ENCODE measurements at regions not wholly inside any gene's neighbourhood (a gene's known extent, or its start where the extent isn't known, plus 50 kb on each side); places are given as distances from the start of the nearest gene placed in this dataset.
A peak's percentile ranks its signal among the peaks of the same experiment; 100 is the strongest.

DNA sequence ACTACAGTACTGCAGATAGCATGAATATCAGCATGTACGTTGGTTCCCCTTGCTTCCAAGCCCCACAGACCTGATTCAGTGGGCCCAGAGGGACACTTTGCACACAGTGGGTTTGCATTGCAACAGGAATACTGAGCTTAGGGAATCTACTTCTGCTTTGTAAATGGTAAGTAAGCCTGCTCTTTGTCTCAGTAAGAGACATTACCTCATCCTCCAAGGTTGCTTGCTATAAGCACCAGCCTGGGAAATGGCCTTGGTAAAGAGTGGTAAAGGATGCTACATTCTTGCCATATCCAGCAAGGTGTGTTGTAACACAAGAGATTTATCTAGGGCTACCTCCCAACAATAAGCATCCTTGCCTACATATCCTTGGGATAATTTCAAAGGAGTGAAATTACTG is 730.5 kb downstream of the INHBA start:
- FAIRE-seq = no peak

GRCh38 chr7:40969641-40970040 is 733.2 kb downstream of the INHBA start:
- peak; percentile 98 for FAIRE-seq

DNA sequence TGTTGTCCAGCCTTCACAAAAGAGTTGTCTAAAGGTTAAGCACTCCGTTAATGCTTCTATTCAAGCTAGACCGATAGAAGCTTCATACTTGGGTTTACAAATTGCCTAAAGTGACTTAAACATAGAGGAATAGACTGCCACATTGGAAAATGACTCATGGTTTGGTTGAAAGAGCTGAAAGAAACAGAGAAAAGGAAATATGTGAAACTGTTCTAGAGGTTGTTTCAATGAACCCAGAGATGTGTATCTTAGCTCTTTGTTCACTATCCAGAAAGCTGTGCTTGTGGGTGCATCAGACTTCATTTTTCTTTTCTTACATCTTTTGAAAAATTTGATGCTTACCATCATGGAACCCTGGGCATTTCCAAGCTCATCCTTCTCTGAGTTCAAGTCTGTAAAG is 736.2 kb downstream of the INHBA start:
- no peak for FAIRE-seq

- no peak for FAIRE-seq
These were observed 737.1 kb downstream of the INHBA start for GRCh38 chr7:40965774-40966173.

DNA sequence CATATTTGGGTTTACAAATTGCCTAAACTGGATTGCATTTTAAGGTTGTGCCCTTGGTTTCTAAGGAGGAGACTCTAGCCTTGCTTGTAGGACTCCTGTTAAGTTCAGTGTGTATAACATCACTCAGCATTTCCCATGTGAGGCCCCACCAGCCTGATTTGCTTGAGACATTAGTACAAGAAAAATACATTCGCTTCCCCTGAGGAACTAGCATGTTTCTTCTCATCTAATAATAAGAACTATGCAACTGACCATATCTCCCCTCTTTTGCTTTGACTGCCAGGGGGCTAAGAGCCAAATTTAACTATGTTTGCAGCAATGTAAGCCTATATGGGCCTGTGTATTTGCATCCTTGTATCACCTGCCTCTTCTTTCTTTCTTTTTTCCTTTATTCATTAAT is 737.9 kb downstream of the INHBA start:
- no peak for FAIRE-seq

GRCh38 chr7:40964610-40965009 is 738.3 kb downstream of the INHBA start:
- FAIRE-seq = no peak

- FAIRE-seq = no peak
These were observed 742.9 kb downstream of the INHBA start for GRCh38 chr7:40959955-40960354.

- FAIRE-seq = no peak
These were observed 754.7 kb downstream of the INHBA start for GRCh38 chr7:40948239-40948638.

- no peak for FAIRE-seq
These were observed 755.3 kb downstream of the INHBA start for GRCh38 chr7:40947566-40947965.

GRCh38 chr7:40946549-40946948 is 756.3 kb downstream of the INHBA start:
- no peak for FAIRE-seq

DNA sequence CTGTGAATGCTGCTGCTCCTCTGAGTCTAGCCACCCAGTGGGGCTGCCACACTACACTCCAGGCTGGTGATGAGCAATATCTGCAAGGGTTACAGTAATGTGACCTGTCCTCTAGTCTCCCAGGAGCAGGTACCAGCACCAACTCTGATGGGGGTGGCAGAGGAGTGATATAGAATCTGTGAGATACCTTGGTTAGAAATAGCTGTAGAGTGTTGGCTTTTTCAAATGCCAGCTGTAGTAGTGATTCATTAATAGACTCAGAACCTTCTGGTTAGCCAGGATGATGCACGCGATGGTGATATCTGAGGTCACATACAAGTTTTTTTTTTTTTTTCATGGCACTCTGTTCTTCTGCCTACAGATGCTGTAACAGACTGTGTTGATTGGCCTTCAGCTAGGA is 757.1 kb downstream of the INHBA start:
- FAIRE-seq = no peak

DNA sequence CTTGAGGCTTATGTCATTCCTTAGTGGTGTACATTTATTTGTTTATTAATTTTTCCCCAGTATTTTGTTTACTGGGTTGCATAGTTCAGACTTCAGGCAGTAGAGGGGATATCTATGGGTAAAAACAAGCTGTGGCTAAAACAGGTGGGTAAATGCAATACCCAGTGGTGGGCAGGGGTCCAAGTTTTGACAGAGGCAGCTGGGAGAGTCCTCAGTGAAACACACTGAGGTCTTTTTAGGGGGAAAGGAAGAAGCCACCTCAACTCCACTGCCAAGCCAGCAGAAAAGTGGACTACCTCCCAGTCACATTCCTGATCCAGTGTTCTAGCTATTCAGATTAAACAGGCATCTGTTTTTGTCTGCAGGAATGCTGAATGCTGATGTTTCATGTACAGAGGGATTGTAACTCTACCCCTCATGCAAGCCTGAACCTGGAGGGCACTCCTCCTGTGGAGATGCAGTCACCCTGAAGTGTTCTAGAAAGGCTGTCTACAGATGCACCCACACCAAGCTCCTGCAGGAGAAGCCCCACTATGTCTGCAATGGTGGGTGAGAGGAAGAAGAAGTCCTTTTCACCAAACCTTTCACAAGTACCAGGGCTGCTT is 757.8 kb downstream of the INHBA start:
- FAIRE-seq = no peak

GRCh38 chr7:40937879-40938278 is 765.0 kb downstream of the INHBA start:
- FAIRE-seq = no peak

- FAIRE-seq = no peak
These were observed 767.5 kb downstream of the INHBA start for GRCh38 chr7:40935435-40935834.

GRCh38 chr7:40923626-40924025 is 779.3 kb downstream of the INHBA start:
- no peak for FAIRE-seq

- no peak for FAIRE-seq
These were observed 780.6 kb downstream of the INHBA start for GRCh38 chr7:40922316-40922670.

DNA sequence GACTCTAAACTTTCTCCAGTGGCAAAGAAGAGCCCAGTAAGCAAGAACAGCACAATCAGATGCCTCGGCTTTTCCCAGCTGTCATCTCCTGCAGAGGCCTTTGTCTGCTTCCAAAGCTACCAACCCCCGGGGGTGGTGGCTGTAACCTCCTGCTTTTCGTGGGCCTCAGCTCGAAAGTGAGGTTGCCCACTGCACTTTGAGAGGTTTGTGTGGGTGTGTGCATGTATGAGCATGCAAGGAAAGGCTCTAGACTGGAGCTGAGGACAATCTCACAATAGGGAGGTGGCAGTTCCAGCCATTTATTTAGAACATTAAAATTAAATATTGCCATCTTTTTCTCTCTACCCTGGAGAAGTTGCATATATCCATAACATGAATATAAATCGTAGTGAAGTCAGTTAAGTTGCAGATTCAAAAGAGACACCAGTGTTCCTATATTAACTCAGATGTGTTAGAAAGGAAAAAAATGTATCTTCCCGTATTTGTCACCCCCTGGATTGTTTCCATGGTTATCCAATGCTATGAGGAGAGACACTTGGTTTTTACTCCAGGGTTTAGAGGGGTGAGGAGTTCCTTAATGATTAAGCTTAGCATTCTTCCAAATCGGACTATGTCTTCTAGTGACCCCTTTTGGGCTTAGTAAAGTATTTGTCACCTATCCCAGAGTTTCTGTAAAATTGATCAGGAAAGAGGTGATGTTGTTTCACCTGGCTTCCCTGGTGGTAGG is 781.1 kb downstream of the INHBA start:
- no peak for FAIRE-seq

GRCh38 chr7:40918701-40919271 is 784.0 kb downstream of the SUGCT start:
- FAIRE-seq = no peak

DNA sequence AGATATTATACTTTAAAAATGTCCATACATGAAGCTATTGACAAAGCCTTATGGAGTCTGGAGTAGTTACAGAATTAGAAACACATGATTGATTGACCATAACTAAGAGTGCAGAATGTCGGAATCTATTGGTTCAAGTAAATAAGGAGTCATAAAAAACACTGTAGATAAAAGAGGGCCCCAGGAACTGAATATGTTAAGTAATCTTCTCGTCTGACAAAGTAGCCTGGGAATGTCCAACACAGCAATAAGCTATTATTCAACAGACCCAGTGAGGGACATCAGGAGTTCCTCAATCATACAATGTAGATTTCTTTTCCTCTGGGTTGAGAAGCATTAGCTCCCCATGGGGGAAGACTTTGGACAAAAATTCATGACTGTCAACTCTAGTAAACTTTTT is 782.0 kb downstream of the SUGCT start:
- no peak for FAIRE-seq

GRCh38 chr7:40915071-40915470 is 780.3 kb downstream of the SUGCT start:
- no peak for FAIRE-seq
